Keratinocyte (primary cell): ENCODE measurements at regions not wholly inside any gene's neighbourhood (a gene's known extent, or its start where the extent isn't known, plus 50 kb on each side); places are given as distances from the start of the nearest gene placed in this dataset.

Experiments
- DNase-seq: peaks from one replicate; pipeline ENCODE4 v3.0.0-alpha.2; 2011; ENCODE audit warnings: low read depth, missing footprints, low spot score
- FAIRE-seq: peaks from 2 replicates; lab custom pipeline; 2011; peaks lifted over from hg19 to GRCh38; lab: Jason Lieb, UNC
- H2AFZ ChIP-seq: 2 replicates; pipeline ENCODE4 v1.6.0; 2012; ENCODE audit warnings: low read length, control low read depth, inconsistent platforms; ENCODE audit not compliant: control insufficient read depth
- H3K27ac ChIP-seq: 2 replicates; pipeline ENCODE4 v1.5.1; 2011; ENCODE audit warnings: low read length; ENCODE audit not compliant: control insufficient read depth, insufficient read depth
- H3K27me3 ChIP-seq: 3 replicates; pipeline ENCODE4 v1.6.0; 2011; ENCODE audit warnings: low read length; ENCODE audit not compliant: control insufficient read depth, insufficient read depth; ENCODE audit errors: extremely low read depth
- H3K36me3 ChIP-seq, 2 experiments: 2 replicates in 1 of 2; 3 replicates in 1 of 2; pipeline ENCODE4 v1.5.1; 2011; ENCODE audit warnings: low read length in 2 of 2, mild to moderate bottlenecking in 1 of 2; ENCODE audit not compliant: control insufficient read depth in 2 of 2, insufficient read depth in 2 of 2; ENCODE audit errors: extremely low read depth in 1 of 2
- H3K4me1 ChIP-seq: 3 replicates; pipeline ENCODE4 v1.5.1; 2011; ENCODE audit warnings: low read length; ENCODE audit not compliant: control insufficient read depth, insufficient read depth; ENCODE audit errors: extremely low read depth
- H3K4me2 ChIP-seq: 3 replicates; pipeline ENCODE4 v1.6.0; 2011; ENCODE audit warnings: low read depth, low read length; ENCODE audit not compliant: control insufficient read depth, insufficient read depth; ENCODE audit errors: extremely low read depth
- H3K4me3 ChIP-seq, 3 experiments: fragments of 200-600 bp in 1 of 3; sonication (generic) in 1 of 3; 2 replicates in 2 of 3; 3 replicates in 1 of 3; pipeline ENCODE4 v1.5.1; 2011 to 2016; ENCODE audit warnings: low read length in 3 of 3, mild to moderate bottlenecking in 3 of 3, control low read depth in 2 of 3, inconsistent platforms in 1 of 3, low read depth in 1 of 3, mixed read lengths in 1 of 3, mixed run types in 1 of 3, moderate library complexity in 1 of 3; ENCODE audit not compliant: control insufficient read depth in 2 of 3, insufficient read depth in 2 of 3; ENCODE audit errors: extremely low read depth in 1 of 3
- H3K79me2 ChIP-seq: 2 replicates; pipeline ENCODE4 v1.6.0; 2012; ENCODE audit warnings: low read length; ENCODE audit not compliant: control insufficient read depth, insufficient read depth
- H3K9ac ChIP-seq: 3 replicates; pipeline ENCODE4 v1.6.0; 2011; ENCODE audit warnings: low read length; ENCODE audit not compliant: control insufficient read depth, insufficient read depth; ENCODE audit errors: extremely low read depth
- H3K9me1 ChIP-seq: 3 replicates; pipeline ENCODE4 v1.6.0; 2011; ENCODE audit warnings: low read length; ENCODE audit not compliant: control insufficient read depth, insufficient read depth; ENCODE audit errors: extremely low read depth
- H3K9me3 ChIP-seq: 2 replicates; pipeline ENCODE4 v1.5.1; 2012; ENCODE audit warnings: low read depth, low read length; ENCODE audit not compliant: control insufficient read depth
- H4K20me1 ChIP-seq: 3 replicates; pipeline ENCODE4 v1.6.0; 2011; ENCODE audit warnings: low read length; ENCODE audit not compliant: control insufficient read depth, insufficient read depth; ENCODE audit errors: extremely low read depth
- CTCF ChIP-seq, 3 experiments: IDR thresholded peaks in 1 of 3; conservative IDR thresholded peaks in 1 of 3; optimal IDR thresholded peaks in 1 of 3; 2 replicates in 2 of 3; 3 replicates in 1 of 3; pipeline versions ENCODE3 to v1.5.1; 2011; ENCODE audit warnings: low read length in 3 of 3, mild to moderate bottlenecking in 3 of 3, moderate library complexity in 2 of 3, control low read depth in 1 of 3, inconsistent platforms in 1 of 3; ENCODE audit not compliant: insufficient read depth in 2 of 3; ENCODE audit errors: extremely low read depth in 1 of 3
- EZH2 ChIP-seq: IDR thresholded peaks from one replicate; pipeline ENCODE4 v1.6.1; 2012; ENCODE audit warnings: inconsistent platforms, mild to moderate bottlenecking, low read length, moderate library complexity
- dilution Hi-C: fragments of 300-500 bp; cut with MboI; formaldehyde crosslinking; loops from one replicate; pipeline ENCODE4 v1.7.0; 2020; ENCODE audit warnings: low sequenced_read_pairs; ENCODE audit not compliant: extremely low pct_ligation_motif_present

- Histone ChIP-seq H3K9me3 (no peaks in the 10 kb centered on the region), H2AFZ (no peak overlapping the region), H3K36me3 (no peaks in the 10 kb centered on the region), H3K79me2 (no peaks in the 10 kb centered on the region), H4K20me1 (no peaks in the 10 kb centered on the region), H3K9ac (no peak overlapping the region), H3K9me1 (no peaks in the 10 kb centered on the region), H3K4me1 (peaks cover 16% of the 10 kb centered on the region), H3K27ac (no peak overlapping the region), H3K4me3 (no peak overlapping the region), H3K27me3 (no peaks in the 10 kb centered on the region), H3K4me2 (no peak overlapping the region)
- TF ChIP-seq EZH2 (no peak), CTCF (optimal IDR thresholded peaks at IDR 0.05 in 1 of 3, IDR thresholded peaks at IDR 0.05 in 1 of 3, conservative IDR thresholded peaks at IDR 0.05 in 1 of 3; ENCODE audit: extremely low read depth in 1 of 3, insufficient read depth in 2 of 3, low read length in 3 of 3) (no peak)
- dilution Hi-C loops = no loop called here
- DNase-seq (no peak), FAIRE-seq (no peak)
Measured at GRCh38 chr16:65665586-65665985, 543.7 kb upstream of the CDH11 start.

- H3K9ac ChIP-seq = no peak overlapping the region
- H3K27ac ChIP-seq = no peak overlapping the region
- no peak overlapping the region for H3K4me3 ChIP-seq
- no peak overlapping the region for H2AFZ ChIP-seq
- TF ChIP-seq EZH2 (no peak), CTCF (optimal IDR thresholded peaks at IDR 0.05 in 1 of 3, IDR thresholded peaks at IDR 0.05 in 1 of 3, conservative IDR thresholded peaks at IDR 0.05 in 1 of 3; ENCODE audit: extremely low read depth in 1 of 3, insufficient read depth in 2 of 3, low read length in 3 of 3) (no peak)
- dilution Hi-C loops = no loop called here
- no peak overlapping the region for H3K4me2 ChIP-seq
- H3K36me3 ChIP-seq = no peaks in the 10 kb centered on the region
- H3K9me3 ChIP-seq = no peaks in the 10 kb centered on the region
- no peaks in the 10 kb centered on the region for H3K79me2 ChIP-seq
- H3K9me1 ChIP-seq = no peaks in the 10 kb centered on the region
- FAIRE-seq (peak; percentile 49), DNase-seq (no peak)
- peaks cover 34% of the 10 kb centered on the region for H3K4me1 ChIP-seq
- H3K27me3 ChIP-seq = no peaks in the 10 kb centered on the region
- no peaks in the 10 kb centered on the region for H4K20me1 ChIP-seq
Measured at GRCh38 chr16:65663774-65664173, 541.9 kb upstream of the CDH11 start.
